NT2/D1 (cell line): ENCODE measurements at regions not wholly inside any gene's neighbourhood (a gene's known extent, or its start where the extent isn't known, plus 50 kb on each side); places are given as distances from the start of the nearest gene placed in this dataset.

Experiments used
- SUZ12 ChIP-seq: IDR thresholded peaks from 2 replicates; pipeline ENCODE4 v1.6.1; 2011; ENCODE audit not compliant: insufficient read length, insufficient read depth; ENCODE audit errors: extremely low read depth
- YY1 ChIP-seq: IDR thresholded peaks from 2 replicates; pipeline ENCODE4 v1.6.1; 2011; ENCODE audit not compliant: insufficient read length, insufficient read depth

DNA sequence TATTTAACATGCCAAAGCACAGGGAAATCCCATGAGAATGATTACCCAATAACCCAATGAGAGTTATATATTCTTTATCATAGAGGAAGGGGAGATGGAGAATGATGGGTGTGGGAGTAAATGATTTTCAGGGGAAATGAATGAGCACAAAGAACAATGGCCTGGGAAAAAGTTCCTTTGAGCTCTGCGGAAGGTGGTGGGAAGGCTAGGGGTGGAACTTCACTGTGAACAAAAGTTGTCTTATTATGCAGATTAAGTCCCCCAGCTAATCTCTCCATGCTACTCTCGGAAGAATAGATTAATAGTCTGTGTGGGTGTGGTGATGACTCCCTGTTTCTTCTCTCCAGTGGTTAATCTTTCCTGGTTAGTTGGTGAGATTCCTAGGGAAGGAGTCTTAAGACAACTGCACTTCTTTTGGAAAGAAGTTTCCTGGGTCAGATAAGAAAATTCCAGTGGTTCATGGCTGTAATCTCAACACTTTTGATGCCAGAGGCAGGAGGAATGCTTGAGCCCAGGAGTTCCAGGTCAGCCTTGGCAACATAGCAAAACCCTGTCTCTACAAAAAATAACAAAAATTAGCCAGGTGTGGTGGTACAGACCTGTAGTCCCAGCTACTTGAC is 71.6 kb downstream of the DNTTIP2 start:
- TF ChIP-seq YY1, result no peak
- TF ChIP-seq SUZ12, result no peak
